Upper lobe of left lung (tissue), 6 donors: ENCODE measurements at regions not wholly inside any gene's neighbourhood (a gene's known extent, or its start where the extent isn't known, plus 50 kb on each side); places are given as distances from the start of the nearest gene placed in this dataset.

Source experiments
- ATAC-seq, 2 donors: fragments of 200-7000 bp; cut with Tn5 transposase; one replicate each; pipeline ENCODE4 v1.9.1; 2022; ENCODE audit warnings: mild to moderate bottlenecking in 2 of 2, moderate library complexity in 2 of 2; ENCODE audit not compliant: low FRiP score in 2 of 2
- DNase-seq, 2 donors: peaks; one replicate each; pipeline ENCODE4 v3.0.0-alpha.2; 2019 to 2020
- H3K27ac ChIP-seq, 4 donors: fragments of 200-600 bp; sonication (generic); one replicate each; pipeline ENCODE4 v1.5.1; 2016 to 2019
- H3K27me3 ChIP-seq, 4 donors: fragments of 200-600 bp; sonication (generic); one replicate each; pipeline ENCODE4 v1.5.1; 2017 to 2019
- H3K36me3 ChIP-seq, 4 donors: fragments of 200-600 bp; sonication (generic); one replicate each; pipeline ENCODE4 v1.5.1; 2016 to 2019
- H3K4me1 ChIP-seq, 4 donors: fragments of 200-600 bp; sonication (generic); one replicate each; pipeline ENCODE4 v1.5.1; 2018 to 2019
- H3K4me3 ChIP-seq, 4 donors: fragments of 200-600 bp; sonication (generic); one replicate each; pipeline ENCODE4 v1.5.1; 2017 to 2019; ENCODE audit warnings: mild to moderate bottlenecking in 2 of 4, moderate library complexity in 1 of 4
- H3K9me3 ChIP-seq, 4 donors: fragments of 200-600 bp; sonication (generic); one replicate each; pipeline ENCODE4 v1.5.1; 2018 to 2019
- EP300 ChIP-seq, 4 donors: sonication (generic); formaldehyde crosslinking; IDR thresholded peaks; one replicate each; pipeline ENCODE4 v1.5.1; 2017; ENCODE audit warnings: antibody characterized with exemption in 4 of 4, control low read depth in 2 of 4
- POLR2A ChIP-seq, 4 donors: fragments of 450-650 bp; IDR thresholded peaks; one replicate each; pipeline ENCODE4 v1.5.1; 2016 to 2017; ENCODE audit warnings: antibody characterized with exemption in 4 of 4, mild to moderate bottlenecking in 2 of 4
- POLR2AphosphoS5 ChIP-seq, 2 donors: sonication (generic); formaldehyde crosslinking; IDR thresholded peaks; one replicate each; pipeline ENCODE4 v1.5.1; 2017; ENCODE audit warnings: antibody characterized with exemption in 2 of 2
- WGBS, 2 donors: methylation state at CpG; one replicate each; pipeline ENCODE4 v1.1.5; 2017 to 2018; 5-methylcytosine and 5-hydroxymethylcytosine counted together
- TF ChIP-seq, protein P1 (sequence below), 6 experiments: fragments of 450-650 bp in 4 of 6; fragments of 200-600 bp in 2 of 6; sonication (generic) in 2 of 6; IDR thresholded peaks; one replicate each; pipeline ENCODE4 v1.5.1; 2016 to 2019; ENCODE audit warnings: antibody characterized with exemption in 6 of 6
- donor health status: DM: no; HTN: no; CAD: no; lungs with moderate emphysema.
- donor health status: DM: no; HTN: yes; CAD: no; lungs with severe emphysema.

DNA sequence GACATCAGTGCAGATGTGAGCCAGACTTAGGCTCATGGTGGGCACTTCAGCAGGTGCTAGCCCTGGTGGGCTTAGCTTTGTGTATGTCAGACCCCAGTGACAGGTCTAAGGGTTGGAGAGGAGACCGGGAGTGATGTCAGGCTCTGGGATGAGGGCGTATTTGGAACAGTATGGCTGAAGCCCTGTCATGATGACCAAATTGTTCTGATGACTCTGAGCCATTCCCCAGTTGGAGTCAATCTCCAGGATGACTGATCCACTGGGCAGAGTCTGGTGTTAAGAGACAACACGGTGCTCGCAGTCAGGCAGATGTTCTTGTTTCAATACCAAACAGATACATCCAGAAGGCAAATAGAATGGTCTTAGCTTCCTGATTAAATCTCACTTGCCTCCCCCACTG, 241.5 kb downstream of the SOX11 start:
- Histone ChIP-seq H3K4me1 (peaks cover 0 to 3% (median 0%) of the 10 kb centered on the region in 4 donors), H3K36me3 (no peaks in the 10 kb centered on the region), H3K9me3 (no peaks in the 10 kb centered on the region), H3K27me3 (no peaks in the 10 kb centered on the region), H3K4me3 (no peak overlapping the region), H3K27ac (no peak overlapping the region)
- ATAC-seq (peak in 1 of 2 donors; percentile 31), DNase-seq (no peak)
- TF ChIP-seq, protein P1, sequence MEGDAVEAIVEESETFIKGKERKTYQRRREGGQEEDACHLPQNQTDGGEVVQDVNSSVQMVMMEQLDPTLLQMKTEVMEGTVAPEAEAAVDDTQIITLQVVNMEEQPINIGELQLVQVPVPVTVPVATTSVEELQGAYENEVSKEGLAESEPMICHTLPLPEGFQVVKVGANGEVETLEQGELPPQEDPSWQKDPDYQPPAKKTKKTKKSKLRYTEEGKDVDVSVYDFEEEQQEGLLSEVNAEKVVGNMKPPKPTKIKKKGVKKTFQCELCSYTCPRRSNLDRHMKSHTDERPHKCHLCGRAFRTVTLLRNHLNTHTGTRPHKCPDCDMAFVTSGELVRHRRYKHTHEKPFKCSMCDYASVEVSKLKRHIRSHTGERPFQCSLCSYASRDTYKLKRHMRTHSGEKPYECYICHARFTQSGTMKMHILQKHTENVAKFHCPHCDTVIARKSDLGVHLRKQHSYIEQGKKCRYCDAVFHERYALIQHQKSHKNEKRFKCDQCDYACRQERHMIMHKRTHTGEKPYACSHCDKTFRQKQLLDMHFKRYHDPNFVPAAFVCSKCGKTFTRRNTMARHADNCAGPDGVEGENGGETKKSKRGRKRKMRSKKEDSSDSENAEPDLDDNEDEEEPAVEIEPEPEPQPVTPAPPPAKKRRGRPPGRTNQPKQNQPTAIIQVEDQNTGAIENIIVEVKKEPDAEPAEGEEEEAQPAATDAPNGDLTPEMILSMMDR (IDR thresholded peaks at IDR 0.05) = no peak
- TF ChIP-seq EP300 (IDR thresholded peaks at IDR 0.05) (no peak), POLR2AphosphoS5 (IDR thresholded peaks at IDR 0.05) (no peak), POLR2A (IDR thresholded peaks at IDR 0.05) (no peak)
- WGBS, 2 donors = 80 to 95% methylated on average over 3 to 4 of the region's 4 CpGs

DNA sequence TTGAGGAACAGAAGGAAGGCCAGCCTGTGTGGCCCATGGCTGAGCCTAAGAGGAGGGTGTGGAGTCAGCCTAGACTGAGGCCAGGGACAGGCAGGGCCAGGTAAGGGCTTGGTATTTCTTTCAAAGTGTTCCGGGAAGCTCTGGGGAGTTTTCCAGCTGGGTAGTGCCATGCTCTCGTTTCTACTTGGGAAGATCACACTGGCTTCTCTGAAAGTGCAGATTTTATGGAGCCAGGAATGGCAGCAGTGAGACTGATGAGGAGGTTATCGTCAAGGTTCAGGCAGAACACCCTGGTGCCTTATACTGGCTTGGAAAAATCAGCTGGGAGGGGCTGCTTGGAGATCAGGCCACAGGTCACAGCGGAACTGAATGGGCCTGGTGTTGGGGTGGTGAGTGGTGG, 245.1 kb downstream of the SOX11 start:
- Histone ChIP-seq H3K4me1 (peaks cover 0 to 3% (median 0%) of the 10 kb centered on the region in 4 donors), H3K36me3 (no peaks in the 10 kb centered on the region), H3K27me3 (no peaks in the 10 kb centered on the region), H3K9me3 (no peaks in the 10 kb centered on the region), H3K27ac (no peak overlapping the region), H3K4me3 (no peak overlapping the region)
- TF ChIP-seq, protein P1 (IDR thresholded peaks at IDR 0.05) = no peak
- TF ChIP-seq EP300 (IDR thresholded peaks at IDR 0.05) (no peak), POLR2A (IDR thresholded peaks at IDR 0.05) (no peak), POLR2AphosphoS5 (IDR thresholded peaks at IDR 0.05) (no peak)
- DNase-seq (no peak), ATAC-seq (no peak)
- WGBS, 2 donors = 69 to 72% methylated on average over 4 of the region's 4 CpGs

DNA sequence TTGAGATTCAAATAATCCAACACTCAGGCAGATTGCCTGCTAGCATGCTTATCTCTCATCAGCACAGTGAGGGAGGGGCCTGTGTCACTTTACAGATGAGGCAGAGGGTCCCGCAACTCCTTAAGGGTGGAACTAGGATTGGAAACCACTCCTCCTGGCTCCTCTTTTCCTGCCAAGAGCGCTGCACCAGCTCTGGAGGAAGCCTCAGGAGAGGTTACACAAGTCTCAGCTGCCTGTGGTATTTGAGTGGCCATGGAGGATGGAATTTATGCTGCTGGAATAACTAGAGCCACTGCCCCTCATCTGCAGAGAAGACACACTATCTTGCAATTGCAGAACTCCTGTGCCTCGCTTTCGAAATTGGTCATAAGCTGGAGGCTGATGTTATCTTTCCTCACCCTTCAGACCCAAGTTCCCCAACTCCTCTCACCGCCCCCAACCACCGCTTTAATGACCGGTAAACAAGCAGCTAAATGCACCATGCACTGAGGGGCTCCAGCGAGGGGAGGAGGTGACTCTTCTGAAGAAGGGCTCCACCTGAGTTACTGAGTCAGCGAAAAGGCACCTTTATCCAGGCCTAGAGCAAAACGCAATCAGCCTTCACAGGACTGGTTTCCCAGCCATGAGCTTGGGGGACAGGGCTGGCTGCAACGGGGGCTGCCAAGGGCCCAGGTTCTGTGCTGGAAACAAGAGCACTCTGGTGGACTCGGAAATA, 245.8 kb downstream of the SOX11 start:
- Histone ChIP-seq H3K27ac (no peak overlapping the region), H3K27me3 (no peaks in the 10 kb centered on the region), H3K4me3 (no peak overlapping the region), H3K36me3 (no peaks in the 10 kb centered on the region), H3K4me1 (peaks cover 0 to 3% (median 0%) of the 10 kb centered on the region in 4 donors), H3K9me3 (no peaks in the 10 kb centered on the region)
- peak; percentile 57 to 58 for ATAC-seq
- TF ChIP-seq POLR2A (IDR thresholded peaks at IDR 0.05) (no peak), EP300 (IDR thresholded peaks at IDR 0.05) (no peak), POLR2AphosphoS5 (IDR thresholded peaks at IDR 0.05) (no peak)
- TF ChIP-seq, protein P1 (IDR thresholded peaks at IDR 0.05) = no peak
- peak; percentile 32 to 47 for DNase-seq
- 43 to 62% methylated on average over 11 to 12 of the region's 12 CpGs for WGBS, 2 donors

DNA sequence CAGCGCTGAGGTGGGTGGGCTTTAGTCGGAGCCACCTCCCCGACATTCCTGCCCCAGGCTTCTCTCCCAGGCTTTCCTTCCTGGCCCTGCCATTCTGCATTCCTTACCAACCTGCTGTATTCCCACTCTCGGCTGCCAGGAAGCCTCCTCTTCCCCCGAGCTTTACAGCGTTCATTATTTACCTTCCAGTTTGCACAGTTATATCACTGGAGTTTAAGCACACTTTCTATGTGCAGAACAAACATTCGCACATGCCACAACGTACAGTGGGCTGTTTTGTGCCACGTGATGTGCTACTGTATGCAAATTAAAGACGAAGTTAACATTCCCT, 246.3 kb downstream of the SOX11 start:
- H3K4me3 ChIP-seq = no peak overlapping the region
- no peaks in the 10 kb centered on the region for H3K36me3 ChIP-seq
- DNase-seq (no peak), ATAC-seq (no peak)
- WGBS, 2 donors = 24 to 32% methylated on average over 10 of the region's 10 CpGs
- no peak overlapping the region for H3K27ac ChIP-seq
- no peaks in the 10 kb centered on the region for H3K27me3 ChIP-seq
- H3K9me3 ChIP-seq = no peaks in the 10 kb centered on the region
- TF ChIP-seq, protein P1 (IDR thresholded peaks at IDR 0.05) = no peak
- no peak for TF ChIP-seq EP300 (IDR thresholded peaks at IDR 0.05)
- no peak for TF ChIP-seq POLR2AphosphoS5 (IDR thresholded peaks at IDR 0.05)
- no peak for TF ChIP-seq POLR2A (IDR thresholded peaks at IDR 0.05)
- peaks cover 0 to 3% (median 0%) of the 10 kb centered on the region in 4 donors for H3K4me1 ChIP-seq

DNA sequence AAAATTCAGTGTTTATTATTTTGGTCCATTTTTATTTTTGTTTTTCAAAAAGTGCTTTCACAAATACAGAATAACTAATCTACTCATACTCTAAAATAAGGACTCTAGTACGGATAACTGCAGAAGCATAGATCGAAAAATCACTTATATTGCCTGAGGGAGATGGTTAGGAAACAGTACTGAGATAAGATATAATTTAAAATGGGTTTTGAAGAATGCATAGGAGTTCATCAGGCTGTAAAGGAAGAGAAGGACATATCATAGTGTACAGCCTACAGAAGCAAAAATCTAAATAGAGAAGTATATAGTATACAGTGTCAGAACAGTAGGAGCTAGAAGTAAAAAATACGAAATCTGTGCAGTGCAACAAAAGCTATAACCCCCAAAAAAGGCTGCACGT, 247.4 kb downstream of the SOX11 start:
- H3K27me3 ChIP-seq = no peaks in the 10 kb centered on the region
- peaks cover 0 to 3% (median 0%) of the 10 kb centered on the region in 4 donors for H3K4me1 ChIP-seq
- no peaks in the 10 kb centered on the region for H3K36me3 ChIP-seq
- H3K9me3 ChIP-seq = no peaks in the 10 kb centered on the region
- H3K4me3 ChIP-seq = no peak overlapping the region
- ATAC-seq (no peak), DNase-seq (no peak)
- TF ChIP-seq, protein P1 (IDR thresholded peaks at IDR 0.05) = no peak
- TF ChIP-seq EP300 (IDR thresholded peaks at IDR 0.05) (no peak), POLR2A (IDR thresholded peaks at IDR 0.05) (no peak), POLR2AphosphoS5 (IDR thresholded peaks at IDR 0.05) (no peak)
- H3K27ac ChIP-seq = no peak overlapping the region
- WGBS, 2 donors = 92 to 95% methylated on average over 4 of the region's 4 CpGs
